SU-DHL-6 (cell line): ENCODE measurements at regions not wholly inside any gene's neighbourhood (a gene's known extent, or its start where the extent isn't known, plus 50 kb on each side); places are given as distances from the start of the nearest gene placed in this dataset.
A peak's percentile ranks its signal among the peaks of the same experiment; 100 is the strongest.

Experiments
- H2AFZ ChIP-seq: fragments of 200-600 bp; sonication (generic); 2 replicates; pipeline ENCODE4 v1.6.1; 2014; ENCODE audit warnings: low read depth, mild to moderate bottlenecking, moderate library complexity, mixed read lengths, antibody characterized with exemption, low read length; ENCODE audit not compliant: severe bottlenecking
- H3F3A ChIP-seq: fragments of 200-600 bp; shearing (Covaris generic); 2 replicates; pipeline ENCODE4 v1.6.0; 2016; ENCODE audit warnings: antibody characterized with exemption, mild to moderate bottlenecking; ENCODE audit not compliant: insufficient read depth
- H3K27ac ChIP-seq: fragments of 200-600 bp; sonication (generic); 2 replicates; pipeline ENCODE4 v1.5.1; 2016; ENCODE audit warnings: low read depth, mild to moderate bottlenecking, low read length, moderate library complexity, mixed read lengths
- H3K27me3 ChIP-seq: fragments of 200-600 bp; sonication (generic), shearing (Covaris generic); 2 replicates; pipeline ENCODE4 v1.6.0; 2014; ENCODE audit warnings: mild to moderate bottlenecking, low read length
- H3K36me3 ChIP-seq: fragments of 200-600 bp; sonication (generic); 2 replicates; pipeline ENCODE4 v1.6.1; 2014; ENCODE audit warnings: mild to moderate bottlenecking, low read length, mixed read lengths
- H3K4me2 ChIP-seq: fragments of 300-600, 200-600 bp; shearing (Covaris generic), sonication (generic); 2 replicates; pipeline ENCODE4 v1.6.0; 2014; ENCODE audit warnings: low read length, low read depth, mild to moderate bottlenecking; ENCODE audit not compliant: poor library complexity, severe bottlenecking
- H3K4me3 ChIP-seq: fragments of 200-600 bp; sonication (generic); 2 replicates; pipeline ENCODE4 v1.5.1; 2014; ENCODE audit warnings: antibody characterized with exemption, low read length, mild to moderate bottlenecking, mixed read lengths; ENCODE audit not compliant: insufficient read depth, poor library complexity, severe bottlenecking
- H3K79me2 ChIP-seq: fragments of 200-600 bp; sonication (generic); 2 replicates; pipeline ENCODE4 v1.6.1; 2014; ENCODE audit warnings: mild to moderate bottlenecking, low read length, moderate library complexity; ENCODE audit not compliant: insufficient read depth
- H3K9ac ChIP-seq: fragments of 200-600 bp; sonication (generic); 2 replicates; pipeline ENCODE4 v1.7.0; 2014; ENCODE audit warnings: mild to moderate bottlenecking, low read length
- H3K9me2 ChIP-seq: fragments of 200-600 bp; sonication (generic); replicated peaks from 2 replicates; pipeline ENCODE4 v1.6.1; 2014; ENCODE audit warnings: low read length; ENCODE audit not compliant: insufficient read depth
- H3K9me3 ChIP-seq: fragments of 200-600 bp; sonication (generic); 2 replicates; pipeline ENCODE4 v1.6.1; 2014; ENCODE audit warnings: low read length, mixed read lengths; ENCODE audit not compliant: insufficient read depth
- H4K20me1 ChIP-seq: fragments of 200-600 bp; sonication (generic); 2 replicates; pipeline ENCODE4 v1.6.1; 2014; ENCODE audit warnings: low read depth, mild to moderate bottlenecking, antibody characterized with exemption, low read length, moderate library complexity, mixed read lengths
- CTCF ChIP-seq: fragments of 200-600 bp; sonication (generic); IDR thresholded peaks from one replicate; pipeline ENCODE4 v1.5.1; 2017; ENCODE audit warnings: antibody characterized with exemption, mild to moderate bottlenecking, low read length, moderate library complexity; ENCODE audit not compliant: insufficient read depth, poor library complexity, severe bottlenecking
- EZH2phosphoT487 ChIP-seq: fragments of 200-600 bp; sonication (generic), shearing (Covaris generic); conservative IDR thresholded peaks from 2 replicates; pipeline ENCODE4 v1.6.1; 2018; ENCODE audit warnings: mild to moderate bottlenecking, antibody characterized with exemption, low read length, moderate library complexity, mixed read lengths

GRCh38 chr7:21261627-21262594, 166.0 kb upstream of the SP4 start:
- Histone ChIP-seq H3K79me2 (no peaks in the 10 kb centered on the region), H3K4me3 (no peak overlapping the region), H4K20me1 (no peaks in the 10 kb centered on the region), H3K9me3 (no peaks in the 10 kb centered on the region), H3K4me2 (no peak overlapping the region), H2AFZ (no peak overlapping the region), H3K27me3 (no peaks in the 10 kb centered on the region), H3K27ac (no peak overlapping the region), H3K36me3 (no peaks in the 10 kb centered on the region), H3K9me2 (no peaks in the 10 kb centered on the region), H3K9ac (no peak overlapping the region), H3F3A (no peaks in the 10 kb centered on the region)
- peak; percentile 59 for TF ChIP-seq CTCF
- no peak for TF ChIP-seq EZH2phosphoT487

- H3K9me3 ChIP-seq, result no peaks in the 10 kb centered on the region
- no peaks in the 10 kb centered on the region for H4K20me1 ChIP-seq
- no peaks in the 10 kb centered on the region for H3K36me3 ChIP-seq
- no peak overlapping the region for H3K9ac ChIP-seq
- H3K9me2 ChIP-seq, result no peaks in the 10 kb centered on the region
- H3F3A ChIP-seq, result no peaks in the 10 kb centered on the region
- H3K79me2 ChIP-seq, result no peaks in the 10 kb centered on the region
- no peaks in the 10 kb centered on the region for H3K27me3 ChIP-seq
- H2AFZ ChIP-seq, result no peak overlapping the region
- no peak for TF ChIP-seq CTCF
- no peak for TF ChIP-seq EZH2phosphoT487
- H3K4me3 ChIP-seq, result no peak overlapping the region
- H3K27ac ChIP-seq, result no peak overlapping the region
- no peak overlapping the region for H3K4me2 ChIP-seq
These were observed 158.9 kb upstream of the SP4 start for GRCh38 chr7:21269021-21269420.

- no peak overlapping the region for H3K4me3 ChIP-seq
- H2AFZ ChIP-seq, result no peak overlapping the region
- H3K79me2 ChIP-seq, result no peaks in the 10 kb centered on the region
- no peaks in the 10 kb centered on the region for H3K27me3 ChIP-seq
- H3K36me3 ChIP-seq, result no peaks in the 10 kb centered on the region
- no peak overlapping the region for H3K27ac ChIP-seq
- H3K4me2 ChIP-seq, result no peak overlapping the region
- H3K9ac ChIP-seq, result no peak overlapping the region
- H3K9me3 ChIP-seq, result no peaks in the 10 kb centered on the region
- no peaks in the 10 kb centered on the region for H3F3A ChIP-seq
- TF ChIP-seq EZH2phosphoT487, result no peak
- H4K20me1 ChIP-seq, result no peaks in the 10 kb centered on the region
- no peaks in the 10 kb centered on the region for H3K9me2 ChIP-seq
These were observed 151.3 kb upstream of the SP4 start for GRCh38 chr7:21276471-21277035.

DNA sequence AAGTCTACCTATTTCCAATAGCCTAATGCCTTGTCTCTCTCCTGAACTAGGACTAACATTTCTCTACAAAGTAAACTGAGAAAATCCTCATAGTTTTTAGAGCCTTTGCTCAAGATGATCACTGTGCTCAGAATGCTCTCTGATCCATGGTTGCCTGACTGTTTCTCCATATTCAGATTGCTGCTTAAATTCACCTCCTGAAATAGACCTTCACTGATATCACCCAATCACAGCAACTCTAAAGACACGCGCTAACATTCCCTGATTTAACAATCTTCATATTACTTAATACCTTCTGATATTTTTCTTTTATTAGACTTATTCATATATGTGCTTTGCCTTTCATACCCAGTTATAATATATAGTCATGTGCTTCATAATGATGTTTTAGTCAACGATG, 148.9 kb upstream of the SP4 start:
- H3K4me3 ChIP-seq, result no peak overlapping the region
- no peaks in the 10 kb centered on the region for H3K79me2 ChIP-seq
- no peaks in the 10 kb centered on the region for H4K20me1 ChIP-seq
- no peaks in the 10 kb centered on the region for H3K9me3 ChIP-seq
- H3K9me2 ChIP-seq, result no peaks in the 10 kb centered on the region
- no peak overlapping the region for H3K4me2 ChIP-seq
- H3K27ac ChIP-seq, result no peak overlapping the region
- no peaks in the 10 kb centered on the region for H3F3A ChIP-seq
- no peak overlapping the region for H2AFZ ChIP-seq
- H3K36me3 ChIP-seq, result no peaks in the 10 kb centered on the region
- no peak overlapping the region for H3K9ac ChIP-seq
- no peaks in the 10 kb centered on the region for H3K27me3 ChIP-seq
- TF ChIP-seq CTCF (no peak), EZH2phosphoT487 (no peak)
